ENCODE measurements at regions not wholly inside any gene's neighbourhood (a gene's known extent, or its start where the extent isn't known, plus 50 kb on each side); places are given as distances from the start of the nearest gene placed in this dataset.

GRCh38 chr5:125603321-125603720, 819.9 kb upstream of the GRAMD2B start:
- Histone ChIP-seq H3K4me3 (ENCODE audit: low read length in 2 of 2) (no peak overlapping the region), H3K9ac (ENCODE audit: low read length in 2 of 2) (no peak overlapping the region), H3K27ac (ENCODE audit: low read length) (no peak overlapping the region), H3K4me1 (ENCODE audit: control insufficient read depth, insufficient read depth, low read length) (no peaks in the 10 kb centered on the region), H3K36me3 (ENCODE audit: control insufficient read depth in 2 of 2, insufficient read depth in 2 of 2, low read length in 2 of 2) (no peaks in the 10 kb centered on the region), H3K27me3 (ENCODE audit: control insufficient read depth in 1 of 2, insufficient read depth in 2 of 2, low read length in 2 of 2) (no peaks in the 10 kb centered on the region), H3K9me3 (ENCODE audit: control insufficient read depth in 2 of 2, low read length in 2 of 2) (no peaks in the 10 kb centered on the region)

GRCh38 chr5:125604104-125604503, 819.1 kb upstream of the GRAMD2B start:
- no peak overlapping the region for H3K9ac ChIP-seq (ENCODE audit: low read length in 2 of 2)
- no peaks in the 10 kb centered on the region for H3K9me3 ChIP-seq (ENCODE audit: control insufficient read depth in 2 of 2, low read length in 2 of 2)
- no peaks in the 10 kb centered on the region for H3K4me1 ChIP-seq (ENCODE audit: control insufficient read depth, insufficient read depth, low read length)
- no peak overlapping the region for H3K4me3 ChIP-seq (ENCODE audit: low read length in 2 of 2)
- H3K36me3 ChIP-seq (ENCODE audit: control insufficient read depth in 2 of 2, insufficient read depth in 2 of 2, low read length in 2 of 2), result no peaks in the 10 kb centered on the region
- no peaks in the 10 kb centered on the region for H3K27me3 ChIP-seq (ENCODE audit: control insufficient read depth in 1 of 2, insufficient read depth in 2 of 2, low read length in 2 of 2)
- no peak overlapping the region for H3K27ac ChIP-seq (ENCODE audit: low read length)

- H3K9me3 ChIP-seq (ENCODE audit: control insufficient read depth in 2 of 2, low read length in 2 of 2), result no peaks in the 10 kb centered on the region
- no peaks in the 10 kb centered on the region for H3K4me1 ChIP-seq (ENCODE audit: control insufficient read depth, insufficient read depth, low read length)
- no peaks in the 10 kb centered on the region for H3K36me3 ChIP-seq (ENCODE audit: control insufficient read depth in 2 of 2, insufficient read depth in 2 of 2, low read length in 2 of 2)
- H3K27me3 ChIP-seq (ENCODE audit: control insufficient read depth in 1 of 2, insufficient read depth in 2 of 2, low read length in 2 of 2), result no peaks in the 10 kb centered on the region
- no peak overlapping the region for H3K27ac ChIP-seq (ENCODE audit: low read length)
- H3K4me3 ChIP-seq (ENCODE audit: low read length in 2 of 2), result no peak overlapping the region
- no peak overlapping the region for H3K9ac ChIP-seq (ENCODE audit: low read length in 2 of 2)
Measured at GRCh38 chr5:125607018-125607417, 816.2 kb upstream of the GRAMD2B start.

- H3K9ac ChIP-seq (ENCODE audit: low read length in 2 of 2), result no peak overlapping the region
Measured at GRCh38 chr5:125609011-125609410, 814.2 kb upstream of the GRAMD2B start.

GRCh38 chr5:125610892-125611291, 812.3 kb upstream of the GRAMD2B start:
- no peaks in the 10 kb centered on the region for H3K9me3 ChIP-seq (ENCODE audit: control insufficient read depth in 2 of 2, low read length in 2 of 2)
- no peak overlapping the region for H3K27ac ChIP-seq (ENCODE audit: low read length)

More at GRCh38 chr5:125609011-125609410, 814.2 kb upstream of the GRAMD2B start:
- Histone ChIP-seq H3K27ac (ENCODE audit: low read length) (no peak overlapping the region), H3K9me3 (ENCODE audit: control insufficient read depth in 2 of 2, low read length in 2 of 2) (no peaks in the 10 kb centered on the region), H3K27me3 (ENCODE audit: control insufficient read depth in 1 of 2, insufficient read depth in 2 of 2, low read length in 2 of 2) (no peaks in the 10 kb centered on the region), H3K4me1 (ENCODE audit: control insufficient read depth, insufficient read depth, low read length) (no peaks in the 10 kb centered on the region), H3K36me3 (ENCODE audit: control insufficient read depth in 2 of 2, insufficient read depth in 2 of 2, low read length in 2 of 2) (no peaks in the 10 kb centered on the region), H3K4me3 (ENCODE audit: low read length in 2 of 2) (no peak overlapping the region)

GRCh38 chr5:125611541-125611940, 811.7 kb upstream of the GRAMD2B start:
- Histone ChIP-seq H3K27me3 (ENCODE audit: control insufficient read depth in 1 of 2, insufficient read depth in 2 of 2, low read length in 2 of 2) (no peaks in the 10 kb centered on the region), H3K4me3 (ENCODE audit: low read length in 2 of 2) (no peak overlapping the region), H3K9me3 (ENCODE audit: control insufficient read depth in 2 of 2, low read length in 2 of 2) (no peaks in the 10 kb centered on the region), H3K36me3 (ENCODE audit: control insufficient read depth in 2 of 2, insufficient read depth in 2 of 2, low read length in 2 of 2) (no peaks in the 10 kb centered on the region), H3K9ac (ENCODE audit: low read length in 2 of 2) (no peak overlapping the region), H3K4me1 (ENCODE audit: control insufficient read depth, insufficient read depth, low read length) (no peaks in the 10 kb centered on the region), H3K27ac (ENCODE audit: low read length) (no peak overlapping the region)

More at GRCh38 chr5:125610892-125611291, 812.3 kb upstream of the GRAMD2B start:
- H3K36me3 ChIP-seq (ENCODE audit: control insufficient read depth in 2 of 2, insufficient read depth in 2 of 2, low read length in 2 of 2), result no peaks in the 10 kb centered on the region
- H3K4me1 ChIP-seq (ENCODE audit: control insufficient read depth, insufficient read depth, low read length), result no peaks in the 10 kb centered on the region
- H3K9ac ChIP-seq (ENCODE audit: low read length in 2 of 2), result no peak overlapping the region
- H3K27me3 ChIP-seq (ENCODE audit: control insufficient read depth in 1 of 2, insufficient read depth in 2 of 2, low read length in 2 of 2), result no peaks in the 10 kb centered on the region
- no peak overlapping the region for H3K4me3 ChIP-seq (ENCODE audit: low read length in 2 of 2)

- no peak overlapping the region for H3K4me3 ChIP-seq (ENCODE audit: low read length in 2 of 2)
- H3K9me3 ChIP-seq (ENCODE audit: control insufficient read depth in 2 of 2, low read length in 2 of 2), result no peaks in the 10 kb centered on the region
- no peaks in the 10 kb centered on the region for H3K36me3 ChIP-seq (ENCODE audit: control insufficient read depth in 2 of 2, insufficient read depth in 2 of 2, low read length in 2 of 2)
- H3K9ac ChIP-seq (ENCODE audit: low read length in 2 of 2), result no peak overlapping the region
- no peaks in the 10 kb centered on the region for H3K27me3 ChIP-seq (ENCODE audit: control insufficient read depth in 1 of 2, insufficient read depth in 2 of 2, low read length in 2 of 2)
- H3K4me1 ChIP-seq (ENCODE audit: control insufficient read depth, insufficient read depth, low read length), result no peaks in the 10 kb centered on the region
- H3K27ac ChIP-seq (ENCODE audit: low read length), result no peak overlapping the region
Measured at GRCh38 chr5:125612181-125612721, 811.0 kb upstream of the GRAMD2B start.

- Histone ChIP-seq H3K9ac (ENCODE audit: low read length in 2 of 2) (no peak overlapping the region), H3K4me1 (ENCODE audit: control insufficient read depth, insufficient read depth, low read length) (no peaks in the 10 kb centered on the region), H3K9me3 (ENCODE audit: control insufficient read depth in 2 of 2, low read length in 2 of 2) (no peaks in the 10 kb centered on the region), H3K27me3 (ENCODE audit: control insufficient read depth in 1 of 2, insufficient read depth in 2 of 2, low read length in 2 of 2) (no peaks in the 10 kb centered on the region), H3K36me3 (ENCODE audit: control insufficient read depth in 2 of 2, insufficient read depth in 2 of 2, low read length in 2 of 2) (no peaks in the 10 kb centered on the region), H3K27ac (ENCODE audit: low read length) (no peak overlapping the region), H3K4me3 (ENCODE audit: low read length in 2 of 2) (no peak overlapping the region)
Measured at GRCh38 chr5:125612776-125613175, 810.4 kb upstream of the GRAMD2B start.

- Histone ChIP-seq H3K27ac (ENCODE audit: low read length) (no peak overlapping the region), H3K36me3 (ENCODE audit: control insufficient read depth in 2 of 2, insufficient read depth in 2 of 2, low read length in 2 of 2) (no peaks in the 10 kb centered on the region), H3K4me3 (ENCODE audit: low read length in 2 of 2) (no peak overlapping the region), H3K9ac (ENCODE audit: low read length in 2 of 2) (no peak overlapping the region), H3K9me3 (ENCODE audit: control insufficient read depth in 2 of 2, low read length in 2 of 2) (no peaks in the 10 kb centered on the region), H3K27me3 (ENCODE audit: control insufficient read depth in 1 of 2, insufficient read depth in 2 of 2, low read length in 2 of 2) (no peaks in the 10 kb centered on the region), H3K4me1 (ENCODE audit: control insufficient read depth, insufficient read depth, low read length) (no peaks in the 10 kb centered on the region)
Measured at GRCh38 chr5:125630237-125630636, 793.0 kb upstream of the GRAMD2B start.

- no peaks in the 10 kb centered on the region for H3K9me3 ChIP-seq (ENCODE audit: control insufficient read depth in 2 of 2, low read length in 2 of 2)
- H3K27me3 ChIP-seq (ENCODE audit: control insufficient read depth in 1 of 2, insufficient read depth in 2 of 2, low read length in 2 of 2), result no peaks in the 10 kb centered on the region
- H3K27ac ChIP-seq (ENCODE audit: low read length), result no peak overlapping the region
- H3K9ac ChIP-seq (ENCODE audit: low read length in 2 of 2), result no peak overlapping the region
- H3K4me3 ChIP-seq (ENCODE audit: low read length in 2 of 2), result no peak overlapping the region
- no peaks in the 10 kb centered on the region for H3K36me3 ChIP-seq (ENCODE audit: control insufficient read depth in 2 of 2, insufficient read depth in 2 of 2, low read length in 2 of 2)
- H3K4me1 ChIP-seq (ENCODE audit: control insufficient read depth, insufficient read depth, low read length), result no peaks in the 10 kb centered on the region
Measured at GRCh38 chr5:125633523-125633922, 789.7 kb upstream of the GRAMD2B start.

GRCh38 chr5:125634216-125634835, 788.9 kb upstream of the GRAMD2B start:
- Histone ChIP-seq H3K4me1 (ENCODE audit: control insufficient read depth, insufficient read depth, low read length) (no peaks in the 10 kb centered on the region), H3K9ac (ENCODE audit: low read length in 2 of 2) (no peak overlapping the region), H3K9me3 (ENCODE audit: control insufficient read depth in 2 of 2, low read length in 2 of 2) (no peaks in the 10 kb centered on the region), H3K27ac (ENCODE audit: low read length) (no peak overlapping the region), H3K27me3 (ENCODE audit: control insufficient read depth in 1 of 2, insufficient read depth in 2 of 2, low read length in 2 of 2) (no peaks in the 10 kb centered on the region), H3K4me3 (ENCODE audit: low read length in 2 of 2) (no peak overlapping the region), H3K36me3 (ENCODE audit: control insufficient read depth in 2 of 2, insufficient read depth in 2 of 2, low read length in 2 of 2) (no peaks in the 10 kb centered on the region)

All from stomach smooth muscle (tissue), 2 donors.